Activated naive CD4-positive, alpha-beta T cell treated with anti-CD3 and anti-CD28 coated beads, Interleukin-2, amount 50 U/mL, for 72 hours (primary cell): ENCODE measurements at regions not wholly inside any gene's neighbourhood (a gene's known extent, or its start where the extent isn't known, plus 50 kb on each side); places are given as distances from the start of the nearest gene placed in this dataset.
"Not testable (repeated sequence)": the region's sequence is repeated elsewhere in the genome, so short reads cannot be mapped to it uniquely, and the experiment has no call there.

Experiments used
- ATAC-seq, 2 donors: fragments of 150-1000 bp; cut with Tn5 transposase; 2 replicates each; pipeline ENCODE4 v1.10.0; 2021; ENCODE audit warnings: mild to moderate bottlenecking in 2 of 2, moderate library complexity in 2 of 2
- DNase-seq, 2 donors: peaks; one replicate each; pipeline ENCODE4 v3.0.0; 2021 to 2022; ENCODE audit warnings: low spot score in 2 of 2
- H3K27ac Mint-ChIP-seq, 2 donors: one replicate each; pipeline ENCODE4 v1.8.0; 2022; ENCODE audit warnings: mild to moderate bottlenecking in 2 of 2, mixed read lengths in 2 of 2
- H3K36me3 Mint-ChIP-seq, 2 donors: one replicate each; pipeline ENCODE4 v1.8.0; 2022; ENCODE audit warnings: mixed read lengths in 2 of 2
- H3K9me3 Mint-ChIP-seq, 2 donors: one replicate each; pipeline ENCODE4 v1.8.0; 2022; ENCODE audit warnings: mixed read lengths in 2 of 2

DNA sequence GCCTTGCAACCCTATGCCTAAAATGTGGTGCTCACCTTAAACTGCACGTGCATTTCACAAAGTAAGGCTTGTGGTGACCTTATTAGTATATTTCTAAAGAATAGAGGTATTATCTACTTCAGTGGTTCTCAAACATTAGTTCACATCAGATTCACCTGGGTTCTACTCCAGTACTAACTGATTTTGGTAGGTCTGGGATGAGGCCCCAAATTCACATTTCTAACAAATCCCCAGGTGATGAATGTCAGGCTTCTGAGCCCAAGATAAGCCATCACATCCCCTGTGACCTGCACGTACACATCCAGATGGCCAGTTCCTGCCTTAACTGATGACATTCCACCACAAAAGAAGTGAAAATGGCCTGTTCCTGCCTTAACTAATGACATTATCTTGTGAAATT lies 329.1 kb upstream of the KCNMB2 start:
- not testable (repeated sequence) for H3K9me3 Mint-ChIP-seq, H3K27ac Mint-ChIP-seq, ATAC-seq, DNase-seq, H3K36me3 Mint-ChIP-seq

DNA sequence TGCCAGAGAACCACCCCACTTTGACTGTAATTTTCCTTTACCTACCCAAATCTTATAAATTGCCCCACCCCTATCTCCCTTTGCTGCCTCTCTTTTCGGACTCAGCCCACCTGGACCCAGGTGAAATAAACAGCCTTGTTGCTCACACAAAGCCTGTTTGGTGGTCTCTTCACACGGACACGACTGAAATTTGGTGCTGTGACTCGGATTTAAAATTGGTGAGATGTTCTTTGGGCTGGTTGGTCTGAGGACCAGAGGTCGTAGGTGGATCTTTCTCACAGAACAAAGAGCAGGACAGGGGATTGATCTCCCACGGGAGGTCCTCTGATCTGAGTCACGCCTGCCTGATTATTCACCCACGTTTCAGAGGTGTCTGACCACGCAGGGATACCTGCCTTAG lies 328.6 kb upstream of the KCNMB2 start:
- H3K36me3 Mint-ChIP-seq, H3K27ac Mint-ChIP-seq, DNase-seq, ATAC-seq, H3K9me3 Mint-ChIP-seq: not testable (repeated sequence)

DNA sequence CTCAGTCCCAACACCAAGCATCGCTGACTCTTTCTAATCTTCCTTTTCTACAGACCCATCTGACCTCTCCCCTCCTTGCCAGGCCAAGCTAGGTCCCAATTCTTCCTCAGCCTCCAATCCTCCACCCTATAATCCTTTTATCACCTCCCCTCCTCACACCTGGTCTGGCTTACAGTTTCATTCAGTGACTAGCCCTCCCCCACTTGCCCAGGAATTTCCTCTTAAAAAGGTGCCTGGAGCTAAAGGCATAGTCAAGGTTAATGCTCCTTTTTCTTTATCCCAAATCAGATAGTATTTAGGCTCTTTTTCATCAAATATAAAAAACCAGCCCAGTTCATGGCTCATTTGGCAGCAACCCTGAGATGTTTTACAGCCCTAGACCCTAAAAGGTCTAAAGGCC lies 327.1 kb upstream of the KCNMB2 start:
- not testable (repeated sequence) for H3K27ac Mint-ChIP-seq, H3K36me3 Mint-ChIP-seq, DNase-seq, ATAC-seq, H3K9me3 Mint-ChIP-seq

DNA sequence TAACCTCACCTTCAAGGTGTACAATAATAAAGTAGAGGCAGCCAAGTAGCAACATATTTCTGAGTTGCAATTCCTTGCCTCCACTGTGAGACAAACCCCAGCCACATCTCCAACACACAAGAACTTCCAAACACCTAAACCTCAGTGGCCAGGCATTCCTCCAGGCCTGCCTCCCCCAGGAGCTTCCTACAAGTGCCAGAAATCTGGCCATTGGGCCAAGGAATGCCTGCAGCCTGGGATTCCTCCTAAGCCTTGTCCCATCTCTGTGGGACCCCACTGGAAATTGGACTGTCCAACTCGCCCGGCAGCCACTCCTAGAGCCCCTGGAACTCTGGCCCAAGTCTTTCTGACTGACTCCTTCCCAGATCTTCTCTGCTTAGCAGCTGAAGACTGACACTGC lies 326.6 kb upstream of the KCNMB2 start:
- not testable (repeated sequence) for ATAC-seq, DNase-seq, H3K36me3 Mint-ChIP-seq, H3K9me3 Mint-ChIP-seq, H3K27ac Mint-ChIP-seq

DNA sequence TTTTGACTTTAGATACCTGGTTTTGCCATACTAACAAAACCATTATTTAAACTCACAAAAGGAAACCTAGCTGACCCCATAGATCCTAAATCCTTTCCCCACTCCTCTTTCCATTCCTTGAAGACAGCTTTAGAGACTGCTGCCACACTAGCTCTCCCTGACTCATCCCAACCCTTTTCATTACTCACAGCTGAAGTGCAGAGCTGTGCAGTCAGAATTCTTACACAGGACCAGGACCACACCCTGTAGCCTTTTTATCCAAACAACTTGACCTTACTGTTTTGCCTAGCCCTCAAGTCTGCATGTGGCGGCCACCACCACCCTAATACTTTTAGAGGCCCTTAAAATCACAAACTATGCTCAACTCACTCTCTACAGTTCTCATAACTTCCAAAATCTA lies 325.1 kb upstream of the KCNMB2 start:
- not testable (repeated sequence) for ATAC-seq, DNase-seq, H3K9me3 Mint-ChIP-seq, H3K27ac Mint-ChIP-seq, H3K36me3 Mint-ChIP-seq

DNA sequence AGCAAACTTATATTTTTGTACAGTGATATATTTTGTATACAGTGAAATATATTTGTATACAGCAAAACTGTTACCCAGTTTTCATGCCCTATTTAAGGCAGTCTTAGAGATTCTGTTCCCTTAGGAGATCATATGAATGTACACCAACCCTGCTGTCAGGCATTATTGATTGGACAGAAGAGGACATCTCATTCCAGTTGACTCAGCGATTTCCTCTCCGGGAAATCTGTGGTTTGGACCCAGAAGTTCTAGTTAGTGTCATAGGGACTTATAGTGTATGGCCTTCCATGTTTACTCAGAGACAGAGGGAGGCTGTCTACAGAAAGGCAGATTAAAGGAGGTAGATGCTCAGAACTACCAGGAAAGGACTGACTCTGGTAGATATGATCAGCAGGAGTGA lies 318.8 kb upstream of the KCNMB2 start:
- Mint-ChIP-seq H3K27ac (no peak overlapping the region), H3K36me3 (peaks cover 0 to 13% of the 10 kb centered on the region in 2 donors), H3K9me3 (peaks cover 3 to 9% of the 10 kb centered on the region in 2 donors)
- ATAC-seq (no peak), DNase-seq (no peak)

DNA sequence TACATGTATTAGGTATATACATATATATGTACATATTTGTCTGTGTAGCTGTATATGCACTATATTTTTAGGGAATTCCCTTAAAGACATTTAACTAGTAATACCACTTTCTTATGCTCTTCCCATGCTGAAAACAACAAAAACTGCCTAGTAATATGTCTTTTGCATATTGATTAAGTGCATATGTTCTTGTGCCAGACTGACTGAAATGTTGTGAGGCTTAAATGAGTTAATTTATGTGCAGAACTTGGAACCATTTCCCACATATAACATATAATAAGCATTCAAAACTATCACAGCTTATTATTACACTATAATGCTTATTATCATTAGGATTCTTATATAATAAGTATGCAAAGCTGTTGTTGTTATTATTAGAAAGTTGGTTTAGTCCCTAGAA lies 318.0 kb upstream of the KCNMB2 start:
- DNase-seq (no peak), ATAC-seq (no peak)
- peaks cover 3 to 9% of the 10 kb centered on the region in 2 donors for H3K9me3 Mint-ChIP-seq
- no peak overlapping the region for H3K27ac Mint-ChIP-seq
- peaks cover 0 to 13% of the 10 kb centered on the region in 2 donors for H3K36me3 Mint-ChIP-seq

DNA sequence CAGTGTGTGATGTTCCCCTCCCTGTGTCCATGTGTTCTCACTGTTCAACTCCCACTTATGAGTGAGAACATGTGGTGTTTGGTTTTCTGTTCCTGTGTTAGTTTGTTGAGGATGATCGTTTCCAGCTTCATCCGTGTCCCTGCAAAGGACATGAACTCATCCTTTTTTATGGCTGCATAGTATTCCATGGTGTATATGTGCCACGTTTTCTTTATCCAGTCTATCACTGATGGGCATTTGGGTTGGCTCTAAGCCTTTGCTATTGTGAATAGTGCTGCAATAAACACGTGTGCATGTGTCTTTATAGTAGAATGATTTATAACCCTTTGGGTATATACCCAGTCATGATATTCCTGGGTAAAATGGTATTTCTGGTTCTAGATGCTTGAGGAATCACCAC lies 316.6 kb upstream of the KCNMB2 start:
- H3K27ac Mint-ChIP-seq, H3K9me3 Mint-ChIP-seq, ATAC-seq, DNase-seq: not testable (repeated sequence)
- H3K36me3 Mint-ChIP-seq = peaks cover 0 to 13% of the 10 kb centered on the region in 2 donors

DNA sequence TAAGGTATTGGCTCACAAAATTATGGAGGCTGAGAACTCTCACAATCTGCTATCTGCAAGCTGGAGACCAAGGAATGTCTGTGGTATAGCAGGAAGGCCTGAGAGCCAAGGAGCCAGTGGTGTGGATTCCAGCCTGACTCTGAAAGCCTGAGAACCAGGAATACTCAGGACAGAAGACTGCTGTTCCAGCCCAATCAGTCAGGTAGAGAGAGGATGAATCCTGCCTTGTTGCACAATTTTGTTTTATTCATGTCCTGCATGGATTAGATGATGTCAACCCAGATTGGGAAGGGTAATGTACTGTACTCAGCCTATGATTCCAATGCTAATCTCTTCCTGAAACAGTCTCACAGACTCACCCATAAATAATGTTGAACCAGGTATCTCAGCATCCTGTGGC lies 312.4 kb upstream of the KCNMB2 start:
- no peak for ATAC-seq
- Mint-ChIP-seq H3K27ac (no peak overlapping the region), H3K9me3 (peaks cover 3 to 9% of the 10 kb centered on the region in 2 donors), H3K36me3 (peaks cover 0 to 15% of the 10 kb centered on the region in 2 donors)
- no peak for DNase-seq

DNA sequence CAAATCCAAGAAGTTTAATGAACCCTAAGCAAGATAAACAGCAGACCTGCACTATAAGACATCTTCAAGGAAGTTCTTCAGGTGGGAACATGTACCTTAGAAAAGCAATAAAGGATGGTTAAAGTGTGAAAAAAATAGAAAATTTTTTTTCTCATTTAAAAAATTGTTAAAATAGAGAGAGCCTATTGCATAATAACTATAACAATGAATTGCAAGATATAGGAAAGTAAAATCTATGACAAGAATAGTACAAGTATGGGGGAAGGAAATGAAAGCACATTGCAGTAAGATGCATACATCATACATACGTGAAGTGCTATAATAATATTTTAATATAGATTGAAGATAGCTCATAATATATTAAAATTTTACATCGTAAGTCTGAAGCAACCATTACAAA lies 310.1 kb upstream of the KCNMB2 start:
- no peak for ATAC-seq
- DNase-seq = no peak
- Mint-ChIP-seq H3K36me3 (peaks cover 0 to 14% of the 10 kb centered on the region in 2 donors), H3K9me3 (peaks cover 0 to 4% of the 10 kb centered on the region in 2 donors), H3K27ac (no peak overlapping the region)

DNA sequence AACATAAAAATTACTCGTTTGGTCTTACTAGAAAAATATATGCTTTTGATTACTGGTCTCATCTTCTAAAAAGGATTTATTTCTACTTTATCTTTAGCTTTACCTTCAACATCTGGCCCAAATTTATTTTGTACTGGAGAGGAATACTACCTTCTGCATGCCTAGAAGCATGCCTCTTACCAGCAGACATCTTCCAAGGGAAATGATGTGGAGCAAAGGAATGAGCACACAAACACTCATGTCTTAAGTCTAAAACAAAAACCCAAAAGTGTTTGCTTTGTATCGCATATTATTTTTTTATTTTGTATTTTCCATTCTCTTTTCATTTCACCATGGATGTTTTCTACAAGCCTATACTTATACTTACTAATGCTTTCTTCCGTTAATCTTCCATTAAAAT lies 304.6 kb upstream of the KCNMB2 start:
- H3K27ac Mint-ChIP-seq = no peak overlapping the region
- H3K9me3 Mint-ChIP-seq = peaks cover 0 to 4% of the 10 kb centered on the region in 2 donors
- ATAC-seq = no peak
- peaks cover 0 to 14% of the 10 kb centered on the region in 2 donors for H3K36me3 Mint-ChIP-seq
- DNase-seq = no peak

DNA sequence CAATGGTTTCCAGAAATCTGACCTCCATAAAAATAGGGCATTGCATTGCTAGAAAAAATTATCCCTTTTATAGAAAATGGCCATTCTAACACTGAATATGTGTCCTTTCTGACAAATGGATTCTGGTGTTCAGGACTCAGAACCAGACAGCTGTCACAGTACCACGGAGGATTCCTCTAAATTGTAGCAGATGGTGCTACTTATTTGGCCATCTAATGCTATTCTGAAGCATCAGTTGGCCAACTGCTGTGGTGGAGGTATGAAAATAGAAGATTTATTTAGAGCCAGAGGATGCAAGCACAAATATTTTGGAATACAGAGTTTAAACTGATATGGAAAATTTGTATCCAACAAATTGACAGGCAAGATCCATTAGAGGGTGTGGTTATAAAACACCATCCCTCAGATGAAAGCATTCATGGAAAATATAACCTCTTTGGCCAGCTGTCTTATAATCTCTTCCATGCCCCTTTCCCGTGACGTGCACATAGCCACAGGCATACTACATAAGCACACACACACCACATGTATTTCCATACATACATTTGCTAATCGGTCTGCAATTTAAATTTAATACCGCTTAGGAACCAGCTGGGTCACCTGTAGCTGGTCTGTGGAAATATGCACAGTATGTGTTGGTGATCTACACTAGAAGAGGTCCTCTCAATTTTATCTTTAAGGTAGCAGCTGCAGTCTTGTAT lies 302.7 kb upstream of the KCNMB2 start:
- Mint-ChIP-seq H3K36me3 (peaks cover 0 to 14% of the 10 kb centered on the region in 2 donors), H3K9me3 (peaks cover 0 to 4% of the 10 kb centered on the region in 2 donors), H3K27ac (no peak overlapping the region)
- DNase-seq (no peak), ATAC-seq (no peak)

DNA sequence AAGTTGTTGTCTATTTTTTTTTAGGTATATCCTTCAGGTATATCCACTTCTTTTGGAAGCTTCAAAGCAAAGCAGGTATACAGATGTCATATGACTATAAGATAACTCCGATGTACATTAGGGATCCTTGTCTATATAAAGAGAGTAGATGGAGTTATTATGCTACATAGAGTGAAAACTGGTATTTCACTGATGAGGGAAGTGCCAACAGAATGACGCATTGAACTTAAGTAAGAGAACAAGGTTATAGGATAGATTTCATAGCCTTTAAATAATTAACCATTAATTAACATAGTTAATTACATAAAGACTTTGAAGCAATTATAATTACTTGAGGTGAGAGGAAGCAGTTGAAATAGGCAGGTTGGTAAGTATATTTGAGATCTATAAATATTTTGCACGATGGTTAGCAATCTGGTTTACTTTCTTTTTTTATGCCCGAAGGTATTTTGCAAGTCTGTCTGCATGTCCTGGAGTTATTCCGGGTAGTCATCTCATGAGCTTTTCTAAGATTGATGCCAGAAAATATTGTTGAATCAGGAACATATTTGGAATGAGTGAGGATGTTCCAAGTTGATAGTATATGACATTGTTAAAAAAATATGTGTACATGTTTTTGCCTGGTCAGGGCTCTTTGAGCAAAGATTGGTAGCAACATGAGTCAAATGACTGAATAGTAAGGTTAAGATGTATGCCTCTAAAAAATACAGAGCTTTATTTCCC lies 299.5 kb upstream of the KCNMB2 start:
- Mint-ChIP-seq H3K9me3 (peaks cover 4 to 6% of the 10 kb centered on the region in 2 donors), H3K27ac (no peak overlapping the region), H3K36me3 (peaks cover 6 to 8% of the 10 kb centered on the region in 2 donors)
- DNase-seq (no peak), ATAC-seq (no peak)

DNA sequence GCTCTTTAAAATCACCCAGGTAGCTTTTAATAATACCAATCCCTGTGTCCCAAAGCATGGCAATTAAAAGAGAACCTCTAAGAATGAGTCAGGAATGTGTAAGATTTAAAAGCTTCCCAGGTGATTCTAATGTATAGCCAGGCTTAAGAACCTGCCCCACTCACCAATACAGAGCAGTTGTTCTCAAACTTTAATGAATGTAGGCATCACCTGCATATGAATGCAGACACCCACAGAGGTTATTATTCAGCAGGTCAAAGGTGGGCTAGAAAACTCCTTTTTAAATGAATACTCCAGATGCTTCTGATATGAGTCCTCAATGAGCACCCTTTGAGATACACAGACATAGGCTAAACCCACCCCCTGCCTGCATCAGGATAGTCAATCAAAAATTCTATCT lies 298.1 kb upstream of the KCNMB2 start:
- DNase-seq (no peak), ATAC-seq (no peak)
- H3K9me3 Mint-ChIP-seq = peaks cover 4 to 6% of the 10 kb centered on the region in 2 donors
- H3K27ac Mint-ChIP-seq = no peak overlapping the region
- H3K36me3 Mint-ChIP-seq = peaks cover 6 to 8% of the 10 kb centered on the region in 2 donors

DNA sequence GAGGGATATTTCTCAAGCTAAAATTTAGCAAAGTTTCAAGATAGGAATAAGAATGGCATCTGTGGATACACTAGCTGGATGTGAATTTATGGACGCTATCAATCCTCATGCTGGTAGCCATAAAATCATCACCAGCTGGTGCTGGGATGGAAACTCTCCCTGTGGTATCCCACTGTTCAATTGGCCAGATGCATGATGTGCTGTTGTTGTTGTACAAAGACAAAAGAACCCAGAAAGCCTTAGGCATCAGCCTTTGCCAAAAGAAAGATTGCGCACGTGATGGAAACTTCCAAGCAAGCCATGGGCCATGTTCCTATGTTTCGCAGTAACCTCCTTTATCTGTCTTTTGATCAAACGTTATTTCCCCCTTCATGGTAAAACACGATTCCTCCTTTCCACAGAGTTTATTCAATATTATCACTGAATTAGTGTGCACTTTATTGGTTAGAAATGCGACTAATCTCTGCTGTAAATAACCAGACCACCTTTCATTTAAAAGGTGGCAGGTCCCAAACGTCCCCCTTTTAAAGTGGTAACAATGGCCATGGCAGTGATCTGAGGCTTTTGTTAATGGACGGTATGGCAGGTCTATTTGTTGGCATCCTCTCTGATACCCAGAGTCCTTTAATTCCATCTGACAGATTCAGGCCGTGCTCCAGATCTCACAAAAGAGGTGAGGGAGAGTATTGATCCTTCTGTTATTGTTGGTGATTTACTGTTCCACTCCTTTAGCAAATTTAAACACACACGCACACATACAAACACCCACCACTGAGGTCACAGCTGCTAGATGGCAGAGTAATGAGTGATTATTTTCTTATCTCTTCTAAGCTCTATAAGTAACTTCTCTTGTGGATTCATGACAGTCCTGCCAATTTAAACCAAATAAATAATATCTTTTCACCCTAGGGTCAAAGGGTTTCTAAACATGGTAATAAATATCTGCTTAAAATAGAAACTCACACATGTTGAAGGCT lies 291.2 kb upstream of the KCNMB2 start:
- DNase-seq = no peak
- Mint-ChIP-seq H3K9me3 (peaks cover 4 to 15% of the 10 kb centered on the region in 2 donors), H3K27ac (no peak overlapping the region), H3K36me3 (peaks cover 6 to 8% of the 10 kb centered on the region in 2 donors)
- ATAC-seq = no peak

DNA sequence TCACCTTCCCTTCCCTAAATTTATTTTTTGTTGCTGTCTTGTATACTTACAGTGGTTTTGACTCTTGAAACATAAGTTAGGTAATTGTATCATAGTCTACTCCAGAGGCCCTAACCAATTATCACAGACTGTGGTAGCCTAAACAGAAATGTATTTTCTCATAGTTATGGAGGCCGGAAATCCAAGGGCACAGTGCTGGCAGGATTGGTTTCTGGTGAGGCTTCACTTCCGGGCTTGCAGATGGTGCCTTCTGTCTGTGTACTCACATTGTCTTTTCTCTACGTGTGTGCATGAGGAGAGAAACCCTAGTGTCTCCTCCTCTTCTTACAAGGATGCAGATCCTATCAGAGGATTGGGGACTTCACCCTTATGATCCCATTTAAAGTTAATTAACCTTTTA lies 290.2 kb upstream of the KCNMB2 start:
- no peak for ATAC-seq
- H3K27ac Mint-ChIP-seq = no peak overlapping the region

DNA sequence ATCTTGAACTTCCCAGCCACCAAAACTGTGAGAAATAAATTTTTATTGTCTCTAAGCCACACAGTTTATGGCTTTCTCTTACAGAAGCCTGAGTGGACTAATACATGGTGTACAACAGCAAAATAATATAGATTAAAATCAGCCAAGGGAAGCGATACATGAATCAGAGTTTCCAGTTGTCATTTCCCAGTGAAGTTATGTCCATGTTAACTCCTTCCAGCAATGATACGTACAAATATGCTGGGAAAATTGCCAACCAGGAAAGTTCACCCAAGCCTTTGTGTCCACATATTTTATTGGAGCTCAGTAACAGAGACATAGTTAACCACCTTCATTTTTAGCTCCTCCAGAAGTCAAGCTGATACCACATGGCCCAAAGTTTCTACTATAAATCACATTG lies 280.9 kb upstream of the KCNMB2 start:
- Mint-ChIP-seq H3K9me3 (peaks cover 0 to 4% of the 10 kb centered on the region in 2 donors), H3K36me3 (no peaks in the 10 kb centered on the region), H3K27ac (no peak overlapping the region)
- ATAC-seq (no peak), DNase-seq (no peak)

More for the DNA sequence above, 290.2 kb upstream of the KCNMB2 start:
- no peak for DNase-seq
- Mint-ChIP-seq H3K36me3 (peaks cover 1 to 3% of the 10 kb centered on the region in 2 donors), H3K9me3 (peaks cover 4 to 11% of the 10 kb centered on the region in 2 donors)
